ENCODE measurements at regions not wholly inside any gene's neighbourhood (a gene's known extent, or its start where the extent isn't known, plus 50 kb on each side); places are given as distances from the start of the nearest gene placed in this dataset.
"Not testable (repeated sequence)": the region's sequence is repeated elsewhere in the genome, so short reads cannot be mapped to it uniquely, and the experiment has no call there.

DNA sequence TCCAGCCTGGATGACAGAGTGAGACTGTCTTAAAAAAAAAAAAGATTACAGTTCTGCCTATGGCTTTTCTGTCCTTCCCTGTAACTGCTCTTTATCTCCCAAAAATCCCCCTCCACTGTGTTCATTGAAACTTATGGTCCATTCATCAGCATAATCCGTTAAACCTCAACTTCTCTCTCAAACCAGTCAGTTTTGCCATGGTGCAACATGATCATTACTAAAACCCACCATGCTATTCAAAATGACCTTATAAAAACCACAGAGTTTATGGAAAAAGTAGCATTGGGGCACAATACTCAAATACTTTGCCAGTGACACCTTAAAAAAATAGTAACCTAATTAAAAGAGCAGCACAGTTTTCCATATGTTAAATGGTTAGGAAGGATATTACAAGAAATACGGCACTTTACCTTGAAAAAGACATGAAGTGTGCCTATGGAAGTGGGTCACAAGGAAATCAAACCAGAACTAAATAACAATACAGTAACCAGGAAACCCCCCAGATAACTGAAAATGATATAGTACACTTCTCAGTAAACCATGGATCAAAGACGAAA is 74.0 kb upstream of the ST8SIA6 start:
- intact Hi-C loops (cut with DNase I; ENCODE audit: low total_unique reads), result no loop called here
- TF ChIP-seq CTCF (IDR thresholded peaks at IDR 0.05 in 8 of 11, conservative IDR thresholded peaks at IDR 0.05 in 3 of 11) (no peak), POLR2AphosphoS5 (IDR thresholded peaks at IDR 0.05) (no peak), POLR2A (IDR thresholded peaks at IDR 0.05) (no peak)
- no peaks in the 10 kb centered on the region for H3K27me3 ChIP-seq (replicated peaks in 1 of 7)
- H3K27ac ChIP-seq, result peak overlapping the region in 1 of 8 donors; percentile 43
- WGBS, 5 donors, result 46 to 84% (median 67%) methylated on average over 3 of the region's 3 CpGs
- no peak overlapping the region for H3K4me3 ChIP-seq
- DNase-seq, result no peak
- H3K9me3 ChIP-seq, result no peaks in the 10 kb centered on the region
- H3K36me3 ChIP-seq, result no peaks in the 10 kb centered on the region
- no peaks in the 10 kb centered on the region for H3K4me1 ChIP-seq

- Histone ChIP-seq H3K4me3 (no peak overlapping the region), H3K4me1 (no peaks in the 10 kb centered on the region), H3K27ac (peak overlapping the region in 2 of 8 donors; percentile 2 to 43), H3K27me3 (replicated peaks in 1 of 7) (no peaks in the 10 kb centered on the region), H3K36me3 (no peaks in the 10 kb centered on the region), H3K9me3 (no peaks in the 10 kb centered on the region)
- no peak for TF ChIP-seq POLR2AphosphoS5 (IDR thresholded peaks at IDR 0.05)
- no peak for TF ChIP-seq POLR2A (IDR thresholded peaks at IDR 0.05)
- TF ChIP-seq CTCF (IDR thresholded peaks at IDR 0.05 in 8 of 11, conservative IDR thresholded peaks at IDR 0.05 in 3 of 11), result no peak
- 66 to 76% (median 72%) methylated on average over 6 of the region's 6 CpGs for WGBS, 5 donors
- intact Hi-C loops (cut with DNase I; ENCODE audit: low total_unique reads), result no loop called here
- no peak for DNase-seq
These were observed 73.2 kb upstream of the ST8SIA6 start for GRCh38 chr10:17527514-17528146.

DNA sequence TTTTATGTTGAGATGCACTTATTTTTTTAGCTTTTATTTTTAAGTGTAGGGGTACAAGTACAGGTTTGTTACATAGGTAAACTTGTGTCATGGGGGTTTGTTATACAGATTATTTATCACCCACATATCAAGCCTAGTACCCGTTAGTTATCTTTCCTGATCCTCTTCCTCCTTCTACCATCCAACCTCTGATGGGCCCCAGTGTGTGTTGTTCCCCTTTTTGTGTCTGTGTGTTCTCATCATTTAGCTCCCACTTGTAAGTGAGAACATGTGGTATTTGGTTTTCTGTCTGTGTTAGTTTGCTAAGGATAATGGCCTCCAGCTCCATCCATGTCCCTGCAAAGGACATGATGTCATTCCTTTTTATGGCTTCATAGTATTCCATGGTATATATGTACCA is 72.2 kb upstream of the ST8SIA6 start:
- H3K36me3 ChIP-seq; H3K9me3 ChIP-seq; H3K4me3 ChIP-seq; intact Hi-C loops (cut with DNase I; ENCODE audit: low total_unique reads); DNase-seq; H3K27me3 ChIP-seq (replicated peaks in 1 of 7); H3K4me1 ChIP-seq: not testable (repeated sequence)
- peak overlapping the region in 1 of 8 donors; percentile 43 for H3K27ac ChIP-seq
- WGBS, 5 donors, result 36 to 63% (median 48%) methylated on average over 1 of the region's 1 CpG

- intact Hi-C loops (cut with DNase I; ENCODE audit: low total_unique reads), result no loop called here
- H3K4me1 ChIP-seq, result no peaks in the 10 kb centered on the region
- no peak overlapping the region for H3K4me3 ChIP-seq
- no peaks in the 10 kb centered on the region for H3K36me3 ChIP-seq
- H3K27me3 ChIP-seq (replicated peaks in 1 of 7), result no peaks in the 10 kb centered on the region
- no peak for DNase-seq
- H3K9me3 ChIP-seq, result no peaks in the 10 kb centered on the region
- WGBS, 5 donors, result 82 to 95% (median 91%) methylated on average over 6 of the region's 6 CpGs
- TF ChIP-seq POLR2A (IDR thresholded peaks at IDR 0.05), result no peak
- TF ChIP-seq CTCF (IDR thresholded peaks at IDR 0.05 in 8 of 11, conservative IDR thresholded peaks at IDR 0.05 in 3 of 11), result no peak
- TF ChIP-seq POLR2AphosphoS5 (IDR thresholded peaks at IDR 0.05), result no peak
- no peak overlapping the region for H3K27ac ChIP-seq
These were observed 69.5 kb upstream of the ST8SIA6 start for GRCh38 chr10:17523917-17524316.
